ENCODE measurements at regions not wholly inside any gene's neighbourhood (a gene's known extent, or its start where the extent isn't known, plus 50 kb on each side); places are given as distances from the start of the nearest gene placed in this dataset.

DNA sequence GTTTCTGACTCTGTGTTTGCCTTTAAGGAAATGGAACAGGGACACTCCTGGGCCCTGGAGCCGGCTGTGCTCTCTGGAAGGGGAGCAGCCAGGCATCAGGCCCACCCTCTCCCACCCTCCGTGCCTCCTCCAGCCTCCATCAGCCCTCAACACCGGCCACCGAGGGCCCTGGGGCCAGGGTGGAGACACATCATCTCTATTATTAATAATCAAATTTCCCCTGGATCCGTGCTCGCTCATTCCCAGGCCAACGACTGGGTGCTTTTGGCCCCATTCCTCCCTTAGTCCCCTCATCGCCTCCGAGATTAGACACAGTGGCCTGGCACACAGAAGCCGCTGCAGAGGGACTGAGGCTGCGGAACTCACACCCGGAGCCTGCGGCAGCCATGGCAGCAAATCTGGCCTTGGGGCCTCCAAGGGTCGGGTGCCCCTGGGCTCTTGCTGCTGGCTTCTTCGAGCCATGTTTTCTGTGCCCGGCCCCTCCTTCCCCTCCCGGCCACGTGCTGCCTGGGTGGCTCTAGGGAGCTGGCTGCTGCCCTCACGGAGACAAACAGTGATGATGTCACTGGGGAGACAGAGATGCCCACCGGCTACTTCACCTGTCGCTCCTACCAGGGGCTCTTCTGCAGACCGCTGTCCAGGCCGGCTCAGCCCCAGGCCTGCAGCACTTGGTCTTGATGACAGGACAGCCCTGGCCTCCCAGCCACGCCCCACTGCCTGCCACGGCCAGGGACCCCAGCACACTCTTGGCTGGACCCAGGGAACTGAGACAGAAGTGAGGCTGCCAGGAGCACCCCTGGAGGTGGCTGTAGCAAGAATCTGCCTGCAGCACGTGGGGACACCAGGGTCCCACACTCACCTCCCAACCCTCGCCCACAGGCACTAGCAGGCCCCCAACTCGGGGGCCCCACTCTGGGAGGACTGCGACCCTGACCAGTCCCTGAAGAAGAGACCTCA lies 76.6 kb upstream of the PPP1R26 start:
- BruUV-seq (replicated peaks) = no TSS peak
- DNase-seq (ENCODE audit: low read depth, low spot score) (no peak), ATAC-seq (no peak)
- Histone ChIP-seq H3K4me3 (ENCODE audit: low read depth in 2 of 2, low read length in 2 of 2) (no peak overlapping the region), H3K27ac (ENCODE audit: low read length) (no peak overlapping the region), H3K4me1 (ENCODE audit: control insufficient read depth, insufficient read depth, low read length) (no peaks in the 10 kb centered on the region), H3K9me3 (ENCODE audit: control insufficient read depth, insufficient read depth, low read depth, low read length) (no peaks in the 10 kb centered on the region), H3K36me3 (ENCODE audit: control insufficient read depth, insufficient read depth, low read length) (no peaks in the 10 kb centered on the region), H3K27me3 (ENCODE audit: control insufficient read depth, insufficient read depth, low read length) (no peaks in the 10 kb centered on the region; the same call in 1 of the 2 replicates)
- ChIA-PET POLR2A (no interaction called here), CTCF (no interaction called here)
- intact Hi-C loops (cut with micrococcal nuclease; ENCODE audit: unreplicated experiment) = no loop called here
- TF ChIP-seq TCF7L2 (IDR thresholded peaks at IDR 0.05; ENCODE audit: low read depth, low read length) (no peak), POLR2AphosphoS5 (IDR thresholded peaks at IDR 0.05; ENCODE audit: low read depth, low read length) (no peak), SIN3A (IDR thresholded peaks at IDR 0.05; ENCODE audit: borderline replicate concordance, insufficient read depth, low read depth, low read length) (no peak)
- TF ChIP-seq, protein P1, sequence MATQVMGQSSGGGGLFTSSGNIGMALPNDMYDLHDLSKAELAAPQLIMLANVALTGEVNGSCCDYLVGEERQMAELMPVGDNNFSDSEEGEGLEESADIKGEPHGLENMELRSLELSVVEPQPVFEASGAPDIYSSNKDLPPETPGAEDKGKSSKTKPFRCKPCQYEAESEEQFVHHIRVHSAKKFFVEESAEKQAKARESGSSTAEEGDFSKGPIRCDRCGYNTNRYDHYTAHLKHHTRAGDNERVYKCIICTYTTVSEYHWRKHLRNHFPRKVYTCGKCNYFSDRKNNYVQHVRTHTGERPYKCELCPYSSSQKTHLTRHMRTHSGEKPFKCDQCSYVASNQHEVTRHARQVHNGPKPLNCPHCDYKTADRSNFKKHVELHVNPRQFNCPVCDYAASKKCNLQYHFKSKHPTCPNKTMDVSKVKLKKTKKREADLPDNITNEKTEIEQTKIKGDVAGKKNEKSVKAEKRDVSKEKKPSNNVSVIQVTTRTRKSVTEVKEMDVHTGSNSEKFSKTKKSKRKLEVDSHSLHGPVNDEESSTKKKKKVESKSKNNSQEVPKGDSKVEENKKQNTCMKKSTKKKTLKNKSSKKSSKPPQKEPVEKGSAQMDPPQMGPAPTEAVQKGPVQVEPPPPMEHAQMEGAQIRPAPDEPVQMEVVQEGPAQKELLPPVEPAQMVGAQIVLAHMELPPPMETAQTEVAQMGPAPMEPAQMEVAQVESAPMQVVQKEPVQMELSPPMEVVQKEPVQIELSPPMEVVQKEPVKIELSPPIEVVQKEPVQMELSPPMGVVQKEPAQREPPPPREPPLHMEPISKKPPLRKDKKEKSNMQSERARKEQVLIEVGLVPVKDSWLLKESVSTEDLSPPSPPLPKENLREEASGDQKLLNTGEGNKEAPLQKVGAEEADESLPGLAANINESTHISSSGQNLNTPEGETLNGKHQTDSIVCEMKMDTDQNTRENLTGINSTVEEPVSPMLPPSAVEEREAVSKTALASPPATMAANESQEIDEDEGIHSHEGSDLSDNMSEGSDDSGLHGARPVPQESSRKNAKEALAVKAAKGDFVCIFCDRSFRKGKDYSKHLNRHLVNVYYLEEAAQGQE (IDR thresholded peaks at IDR 0.05; ENCODE audit: insufficient read depth in 1 of 2, low read depth in 2 of 2, low read length in 1 of 2) = no peak
- TF ChIP-seq, protein P2, sequence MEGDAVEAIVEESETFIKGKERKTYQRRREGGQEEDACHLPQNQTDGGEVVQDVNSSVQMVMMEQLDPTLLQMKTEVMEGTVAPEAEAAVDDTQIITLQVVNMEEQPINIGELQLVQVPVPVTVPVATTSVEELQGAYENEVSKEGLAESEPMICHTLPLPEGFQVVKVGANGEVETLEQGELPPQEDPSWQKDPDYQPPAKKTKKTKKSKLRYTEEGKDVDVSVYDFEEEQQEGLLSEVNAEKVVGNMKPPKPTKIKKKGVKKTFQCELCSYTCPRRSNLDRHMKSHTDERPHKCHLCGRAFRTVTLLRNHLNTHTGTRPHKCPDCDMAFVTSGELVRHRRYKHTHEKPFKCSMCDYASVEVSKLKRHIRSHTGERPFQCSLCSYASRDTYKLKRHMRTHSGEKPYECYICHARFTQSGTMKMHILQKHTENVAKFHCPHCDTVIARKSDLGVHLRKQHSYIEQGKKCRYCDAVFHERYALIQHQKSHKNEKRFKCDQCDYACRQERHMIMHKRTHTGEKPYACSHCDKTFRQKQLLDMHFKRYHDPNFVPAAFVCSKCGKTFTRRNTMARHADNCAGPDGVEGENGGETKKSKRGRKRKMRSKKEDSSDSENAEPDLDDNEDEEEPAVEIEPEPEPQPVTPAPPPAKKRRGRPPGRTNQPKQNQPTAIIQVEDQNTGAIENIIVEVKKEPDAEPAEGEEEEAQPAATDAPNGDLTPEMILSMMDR (IDR thresholded peaks at IDR 0.05) = no peak
- in situ Hi-C loops (cut with HindIII; ENCODE audit: low pct_unique_long_range_greater_than_20kb, low sequenced_read_pairs) = no loop called here

DNA sequence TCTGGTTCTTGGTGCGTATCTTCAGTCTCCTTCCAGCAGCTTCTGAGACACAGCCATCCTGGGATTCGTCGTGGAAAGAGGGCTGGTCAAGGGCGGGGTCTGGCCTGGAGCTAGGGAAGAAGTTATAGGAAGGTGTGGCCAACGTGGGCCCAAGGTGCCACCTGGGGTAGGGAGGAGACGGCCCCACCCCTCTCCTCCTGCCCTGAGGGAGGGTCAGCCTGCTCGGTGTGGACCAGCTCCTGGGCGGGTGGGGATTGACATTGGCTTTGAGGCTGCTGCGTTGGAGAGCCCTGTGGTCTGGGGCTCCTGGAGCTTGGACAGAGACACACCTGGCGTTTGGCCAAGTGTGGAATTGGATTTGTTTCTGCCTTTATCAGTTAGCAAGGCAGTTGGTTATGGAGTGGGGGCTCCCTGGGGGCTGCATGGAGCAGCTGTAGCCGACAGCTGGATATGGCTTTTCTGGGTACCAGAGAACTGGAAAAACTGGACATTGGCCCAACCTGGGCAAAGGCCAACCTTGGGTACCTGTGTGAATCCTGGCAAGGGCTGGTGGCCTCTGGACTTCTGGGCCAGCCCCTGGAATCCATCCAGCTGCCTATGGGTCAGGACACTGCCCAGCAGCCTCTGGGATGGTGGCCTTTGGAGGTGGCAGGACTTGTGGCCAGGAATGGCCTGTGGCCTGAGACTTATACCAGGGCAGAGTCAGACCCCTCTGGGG lies 75.7 kb upstream of the PPP1R26 start:
- Histone ChIP-seq H3K36me3 (ENCODE audit: control insufficient read depth, insufficient read depth, low read length) (no peaks in the 10 kb centered on the region), H3K27ac (ENCODE audit: low read length) (no peak overlapping the region), H3K9me3 (ENCODE audit: control insufficient read depth, insufficient read depth, low read depth, low read length) (no peaks in the 10 kb centered on the region), H3K4me1 (ENCODE audit: control insufficient read depth, insufficient read depth, low read length) (no peaks in the 10 kb centered on the region), H3K27me3 (ENCODE audit: control insufficient read depth, insufficient read depth, low read length) (no peaks in the 10 kb centered on the region; the same call in 1 of the 2 replicates), H3K4me3 (ENCODE audit: low read depth in 2 of 2, low read length in 2 of 2) (no peak overlapping the region)
- no TSS peak for BruUV-seq (replicated peaks)
- in situ Hi-C loops (cut with HindIII; ENCODE audit: low pct_unique_long_range_greater_than_20kb, low sequenced_read_pairs) = no loop called here
- CTCF ChIA-PET = no interaction called here
- intact Hi-C loops (cut with micrococcal nuclease; ENCODE audit: unreplicated experiment) = no loop called here
- POLR2A ChIA-PET = no interaction called here
- no peak for DNase-seq (ENCODE audit: low read depth, low spot score)
- ATAC-seq = no peak
- TF ChIP-seq TCF7L2 (IDR thresholded peaks at IDR 0.05; ENCODE audit: low read depth, low read length) = no peak
- TF ChIP-seq POLR2AphosphoS5 (IDR thresholded peaks at IDR 0.05; ENCODE audit: low read depth, low read length) = no peak
- TF ChIP-seq, protein P1 (IDR thresholded peaks at IDR 0.05; ENCODE audit: insufficient read depth in 1 of 2, low read depth in 2 of 2, low read length in 1 of 2) = no peak
- TF ChIP-seq SIN3A (IDR thresholded peaks at IDR 0.05; ENCODE audit: borderline replicate concordance, insufficient read depth, low read depth, low read length) = no peak
- TF ChIP-seq, protein P2 (IDR thresholded peaks at IDR 0.05) = no peak
